ENCODE measurements at regions not wholly inside any gene's neighbourhood (a gene's known extent, or its start where the extent isn't known, plus 50 kb on each side); places are given as distances from the start of the nearest gene placed in this dataset.

DNA sequence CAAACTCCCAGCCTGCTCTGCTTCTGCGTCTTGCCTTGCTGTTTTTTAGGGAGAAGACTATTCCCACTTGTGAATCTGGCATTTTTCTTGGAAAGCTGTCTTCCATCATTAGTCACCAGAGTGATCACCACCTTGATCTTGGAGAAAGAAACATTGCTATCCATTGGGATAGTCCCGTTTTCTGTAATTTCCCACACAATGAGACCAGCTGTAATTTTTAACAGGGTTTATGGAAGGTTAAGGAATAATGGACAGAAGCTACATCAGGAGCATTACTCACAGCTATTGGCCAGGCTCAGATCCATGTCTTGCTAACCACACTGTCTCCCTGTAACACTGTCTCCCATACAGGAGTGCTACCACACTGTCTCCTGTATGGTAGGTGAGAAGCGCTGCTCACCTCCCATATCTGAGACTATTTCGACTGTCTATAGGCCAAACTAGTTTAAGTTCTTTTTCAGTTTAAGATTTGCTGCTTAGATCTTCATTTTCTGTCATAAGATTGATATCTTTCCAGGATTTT, 523.0 kb downstream of the SPRY1 start:
- no peak for TF ChIP-seq EZH2phosphoT487 (IDR thresholded peaks at IDR 0.05; ENCODE audit: insufficient read depth, low read depth)
- no peak for TF ChIP-seq EZH2 (IDR thresholded peaks at IDR 0.05; ENCODE audit: insufficient read depth, poor library complexity, severe bottlenecking)
